Naive thymus-derived CD4-positive, alpha-beta T cell (primary cell): ENCODE measurements at regions not wholly inside any gene's neighbourhood (a gene's known extent, or its start where the extent isn't known, plus 50 kb on each side); places are given as distances from the start of the nearest gene placed in this dataset.

Source experiments
- ATAC-seq: fragments of 150-1000 bp; cut with Tn5 transposase; 2 replicates; pipeline ENCODE4 v1.10.0; 2021; ENCODE audit warnings: mild to moderate bottlenecking, moderate library complexity
- CTCF ChIA-PET: fragments of 350-600 bp; sonication (Branson Sonifier 250); formaldehyde crosslinking; loops from one replicate; lab custom pipeline; 2021; ENCODE audit warnings: antibody characterized with exemption; lab: Charles Lee
- POLR2A ChIA-PET: fragments of 350-600 bp; sonication (Branson Sonifier 250); formaldehyde crosslinking; loops from one replicate; lab custom pipeline; 2021; ENCODE audit warnings: antibody characterized with exemption, inconsistent platforms; lab: Charles Lee
- DNase-seq, 9 donors: peaks; one replicate each; pipeline versions ENCODE4 v3.0.0 to v3.0.0-alpha.2; 2020 to 2022; ENCODE audit warnings: mixed read lengths in 1 of 9
- H3K27ac ChIP-seq: one replicate; pipeline ENCODE4 v1.7.0; 2013; ENCODE audit warnings: mild to moderate bottlenecking, low read depth, low read length, moderate library complexity
- H3K27me3 ChIP-seq, 2 donors: one replicate each; pipeline ENCODE4 v1.7.0; 2013; ENCODE audit warnings: low read length in 2 of 2, mild to moderate bottlenecking in 2 of 2, moderate library complexity in 2 of 2; ENCODE audit not compliant: control insufficient read depth in 2 of 2, insufficient read depth in 2 of 2
- H3K36me3 ChIP-seq, 3 experiments: 1 replicate in 2 of 3; 2 replicates in 1 of 3; pipeline ENCODE4 v1.7.0; 2013; ENCODE audit warnings: low read length in 3 of 3, mild to moderate bottlenecking in 3 of 3, moderate library complexity in 1 of 3; ENCODE audit not compliant: insufficient read depth in 3 of 3, control insufficient read depth in 2 of 3
- H3K4me1 ChIP-seq, 2 donors: one replicate each; pipeline ENCODE4 v1.7.0; 2013; ENCODE audit warnings: low read length in 2 of 2, mild to moderate bottlenecking in 2 of 2, moderate library complexity in 1 of 2; ENCODE audit not compliant: control insufficient read depth in 2 of 2, insufficient read depth in 2 of 2
- H3K4me3 ChIP-seq: 2 replicates; pipeline ENCODE4 v1.7.0; 2013; ENCODE audit warnings: mild to moderate bottlenecking, low read length
- H3K9me3 ChIP-seq, 3 experiments: 1 replicate in 2 of 3; 2 replicates in 1 of 3; pipeline ENCODE4 v1.7.0; 2013; ENCODE audit warnings: low read length in 3 of 3; ENCODE audit not compliant: control insufficient read depth in 2 of 3
- H3K27ac Mint-ChIP-seq, 9 donors: one replicate each; pipeline ENCODE4 v1.8.0; 2020 to 2022; ENCODE audit warnings: mixed read lengths in 9 of 9, mild to moderate bottlenecking in 8 of 9, moderate library complexity in 5 of 9, inconsistent platforms in 2 of 9
- H3K27me3 Mint-ChIP-seq, 5 donors: one replicate each; pipeline ENCODE4 v1.8.0; 2021 to 2022; ENCODE audit warnings: mixed read lengths in 5 of 5, mild to moderate bottlenecking in 1 of 5
- H3K36me3 Mint-ChIP-seq, 5 donors: one replicate each; pipeline ENCODE4 v1.8.0; 2020 to 2022; ENCODE audit warnings: mixed read lengths in 5 of 5, mild to moderate bottlenecking in 3 of 5, inconsistent platforms in 1 of 5
- H3K4me1 Mint-ChIP-seq, 7 donors: one replicate each; pipeline ENCODE4 v1.8.0; 2020 to 2022; ENCODE audit warnings: mixed read lengths in 7 of 7, mild to moderate bottlenecking in 3 of 7, inconsistent platforms in 1 of 7
- H3K4me3 Mint-ChIP-seq, 10 donors: one replicate each; pipeline ENCODE4 v1.8.0; 2020 to 2022; ENCODE audit warnings: mild to moderate bottlenecking in 10 of 10, mixed read lengths in 10 of 10, moderate library complexity in 6 of 10, inconsistent platforms in 2 of 10
- H3K9me3 Mint-ChIP-seq, 11 donors: one replicate each; pipeline ENCODE4 v1.8.0; 2020 to 2022; ENCODE audit warnings: mixed read lengths in 11 of 11, mild to moderate bottlenecking in 4 of 11, inconsistent platforms in 1 of 11, moderate library complexity in 1 of 11
- intact Hi-C, 2 donors: fragments of 100-400 bp; cut with micrococcal nuclease; formaldehyde crosslinking; loops; one replicate each; pipeline ENCODE4 v1.15.1; 2023

GRCh38 chr6:27132532-27133280 is 114.8 kb upstream of the PRSS16 start:
- no peak overlapping the region for H3K27ac Mint-ChIP-seq
- peak overlapping the region; percentile 90 for H3K4me3 ChIP-seq
- H3K27ac ChIP-seq, result peak overlapping the region; percentile 81
- POLR2A ChIA-PET, result interaction anchor here (0.6 to 10.5 kb wide), 73 partner anchors 8 to 1763 kb away, joined by 3 to 795 read pairs (median 5); partner anchors contain the start of genes TRIM38, ZNF165 and ZNF184
- H3K27me3 Mint-ChIP-seq, result no peaks in the 10 kb centered on the region
- CTCF ChIA-PET, result interaction anchor here (0.8 to 5.6 kb wide), 4 partner anchors 13 to 740 kb away, joined by 5 to 45 read pairs (median 6); a partner anchor contains a TSS
- DNase-seq (peak; percentile 73 to 99 (median 97)), ATAC-seq (peak; percentile 93)
- H3K36me3 Mint-ChIP-seq, result no peaks in the 10 kb centered on the region
- H3K9me3 ChIP-seq, result no peaks in the 10 kb centered on the region
- H3K36me3 ChIP-seq, result no peaks in the 10 kb centered on the region
- H3K4me1 ChIP-seq, result peaks cover 10 to 18% of the 10 kb centered on the region in 2 donors
- peaks cover 6 to 49% (median 21%) of the 10 kb centered on the region in 7 donors for H3K4me1 Mint-ChIP-seq
- no peaks in the 10 kb centered on the region for H3K9me3 Mint-ChIP-seq
- intact Hi-C loops, result loop anchor here (1.0 to 10.0 kb wide), 32 partner anchors 9 to 1764 kb away; partner anchors contain the start of gene ABT1 (in 1 of the 2)
- H3K27me3 ChIP-seq, result no peaks in the 10 kb centered on the region
- H3K4me3 Mint-ChIP-seq, result no peak overlapping the region

- ATAC-seq (peak; percentile 24), DNase-seq (peak; percentile 52 to 81 (median 74))
- ChIA-PET POLR2A (interaction anchor here (0.6 to 10.5 kb wide), 64 partner anchors 9 to 1812 kb away, joined by 3 to 795 read pairs (median 5); partner anchors contain the start of genes ZNF165 and ZNF184), CTCF (interaction anchor here (0.6 to 5.6 kb wide), 5 partner anchors 12 to 812 kb away, joined by 4 to 45 read pairs (median 6); a partner anchor contains a TSS)
- Mint-ChIP-seq H3K27me3 (no peaks in the 10 kb centered on the region), H3K27ac (no peak overlapping the region), H3K4me1 (peaks cover 13 to 47% (median 29%) of the 10 kb centered on the region in 7 donors), H3K4me3 (no peak overlapping the region), H3K36me3 (no peaks in the 10 kb centered on the region), H3K9me3 (no peaks in the 10 kb centered on the region)
- Histone ChIP-seq H3K4me3 (peak overlapping the region; percentile 90), H3K36me3 (no peaks in the 10 kb centered on the region), H3K4me1 (peaks cover 18 to 21% of the 10 kb centered on the region in 2 donors), H3K27ac (peak overlapping the region; percentile 81), H3K9me3 (no peaks in the 10 kb centered on the region), H3K27me3 (no peaks in the 10 kb centered on the region)
- intact Hi-C loops, result loop anchor here (1.0 to 10.0 kb wide), 18 partner anchors 8 to 1731 kb away; partner anchors contain the start of gene ABT1 (in 1 of the 2)
These were observed 113.9 kb upstream of the PRSS16 start for GRCh38 chr6:27133281-27134227.

GRCh38 chr6:27135087-27135657 is 112.3 kb upstream of the PRSS16 start:
- ATAC-seq (no peak), DNase-seq (no peak)
- H3K9me3 ChIP-seq, result no peaks in the 10 kb centered on the region
- H3K4me1 ChIP-seq, result peaks cover 24 to 30% of the 10 kb centered on the region in 2 donors
- Mint-ChIP-seq H3K36me3 (no peaks in the 10 kb centered on the region), H3K9me3 (no peaks in the 10 kb centered on the region), H3K27me3 (no peaks in the 10 kb centered on the region), H3K27ac (peak overlapping the region in 1 of 9 donors; percentile 63), H3K4me1 (peaks cover 20 to 58% (median 40%) of the 10 kb centered on the region in 7 donors), H3K4me3 (peak overlapping the region in 3 of 10 donors; percentile 8 to 62 (median 50))
- ChIA-PET POLR2A (interaction anchor here (1.0 to 10.5 kb wide), 7 partner anchors 8 to 1113 kb away, joined by 4 to 795 read pairs (median 72); a partner anchor contains a TSS), CTCF (interaction anchor here (5.6 kb wide), 1 partner anchor 10 kb away, joined by 45 read pairs; a partner anchor contains a TSS)
- no peak overlapping the region for H3K4me3 ChIP-seq
- no peaks in the 10 kb centered on the region for H3K27me3 ChIP-seq
- H3K27ac ChIP-seq, result no peak overlapping the region
- intact Hi-C loops, result loop anchor here in 1 of 2 donors (10.0 kb wide), 1 partner anchor 1730 kb away; no protein-coding TSS in a partner anchor
- no peaks in the 10 kb centered on the region for H3K36me3 ChIP-seq

GRCh38 chr6:27136077-27136644 is 111.3 kb upstream of the PRSS16 start:
- H3K4me3 ChIP-seq, result no peak overlapping the region
- POLR2A ChIA-PET, result interaction anchor here (1.1 to 4.3 kb wide), 6 partner anchors 9 to 919 kb away, joined by 3 to 25 read pairs (median 14); a partner anchor contains a TSS
- H3K27me3 Mint-ChIP-seq, result no peaks in the 10 kb centered on the region
- H3K4me1 ChIP-seq, result peaks cover 24 to 30% of the 10 kb centered on the region in 2 donors
- DNase-seq (no peak), ATAC-seq (no peak)
- no peak overlapping the region for H3K4me3 Mint-ChIP-seq
- H3K36me3 Mint-ChIP-seq, result peaks cover 0 to 1% (median 0%) of the 10 kb centered on the region in 5 donors
- H3K27ac ChIP-seq, result no peak overlapping the region
- H3K4me1 Mint-ChIP-seq, result peaks cover 29 to 66% (median 46%) of the 10 kb centered on the region in 7 donors
- intact Hi-C loops, result loop anchor here in 1 of 2 donors (10.0 kb wide), 1 partner anchor 1729 kb away; no protein-coding TSS in a partner anchor
- H3K36me3 ChIP-seq, result no peaks in the 10 kb centered on the region
- H3K27ac Mint-ChIP-seq, result peak overlapping the region in 3 of 9 donors; percentile 17 to 38 (median 21)
- no peaks in the 10 kb centered on the region for H3K27me3 ChIP-seq
- no peaks in the 10 kb centered on the region for H3K9me3 Mint-ChIP-seq
- H3K9me3 ChIP-seq, result no peaks in the 10 kb centered on the region
- CTCF ChIA-PET, result interaction anchor here (0.7 kb wide), 1 partner anchor 919 kb away, joined by 3 read pairs; a partner anchor contains a TSS

- Histone ChIP-seq H3K27me3 (no peaks in the 10 kb centered on the region), H3K4me1 (peaks cover 20 to 30% of the 10 kb centered on the region in 2 donors), H3K27ac (peak overlapping the region; percentile 86), H3K4me3 (no peak overlapping the region), H3K36me3 (no peaks in the 10 kb centered on the region), H3K9me3 (no peaks in the 10 kb centered on the region)
- no peaks in the 10 kb centered on the region for H3K27me3 Mint-ChIP-seq
- ATAC-seq (no peak), DNase-seq (no peak)
- peak overlapping the region in 6 of 9 donors; percentile 16 to 98 (median 42) for H3K27ac Mint-ChIP-seq
- POLR2A ChIA-PET, result interaction anchor here (0.6 to 4.3 kb wide), 19 partner anchors 8 to 1111 kb away, joined by 3 to 36 read pairs (median 5); a partner anchor contains a TSS
- H3K4me1 Mint-ChIP-seq, result peaks cover 31 to 75% (median 53%) of the 10 kb centered on the region in 7 donors
- no peak overlapping the region for H3K4me3 Mint-ChIP-seq
- H3K9me3 Mint-ChIP-seq, result no peaks in the 10 kb centered on the region
- peaks cover 0 to 5% (median 0%) of the 10 kb centered on the region in 5 donors for H3K36me3 Mint-ChIP-seq
- CTCF ChIA-PET, result interaction anchor here (0.7 to 0.8 kb wide), 2 partner anchors 737 to 920 kb away, joined by 3 read pairs; a partner anchor contains a TSS
- intact Hi-C loops, result loop anchor here in 1 of 2 donors (10.0 kb wide), 1 partner anchor 1728 kb away; no protein-coding TSS in a partner anchor
These were observed 110.3 kb upstream of the PRSS16 start for GRCh38 chr6:27136978-27137814.
